ENCODE measurements at regions not wholly inside any gene's neighbourhood (a gene's known extent, or its start where the extent isn't known, plus 50 kb on each side); places are given as distances from the start of the nearest gene placed in this dataset.
"Not testable (repeated sequence)": the region's sequence is repeated elsewhere in the genome, so short reads cannot be mapped to it uniquely, and the experiment has no call there.

GRCh38 chr5:164203581-164204225 is 698.3 kb downstream of the MAT2B start:
- DNase-seq (ENCODE audit: low read depth), result no peak

DNA sequence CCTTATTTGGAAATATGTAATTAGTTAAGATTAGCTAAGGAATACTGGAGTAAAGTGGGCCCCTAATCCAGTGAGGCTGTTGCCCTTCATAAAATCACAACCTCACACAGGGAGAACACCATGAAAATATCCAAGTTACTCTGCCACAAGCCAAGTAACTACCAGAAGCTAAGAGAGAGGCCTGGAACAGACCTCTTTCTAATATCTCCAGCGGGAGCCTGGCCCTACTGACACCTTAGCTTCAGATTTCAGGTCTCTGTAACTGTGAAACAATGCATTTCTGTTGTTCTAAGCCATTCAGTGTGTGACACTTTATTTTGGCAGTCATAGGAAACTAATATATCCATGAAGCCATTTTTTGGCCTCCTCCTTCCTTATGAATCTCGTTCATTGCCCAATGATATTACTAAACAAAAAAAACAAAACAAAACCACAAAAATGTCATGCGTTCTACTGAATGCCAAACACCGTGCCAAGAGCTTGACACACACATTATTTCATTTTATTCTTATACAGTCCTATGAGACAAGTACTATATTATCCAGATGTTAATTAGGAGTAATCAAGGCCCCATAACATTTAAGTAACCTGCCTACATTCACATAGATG is 699.0 kb downstream of the MAT2B start:
- no peak for DNase-seq (ENCODE audit: low read depth)

- no peak for DNase-seq (ENCODE audit: low read depth)
Observed at GRCh38 chr5:164206196-164206595, 700.8 kb downstream of the MAT2B start.

GRCh38 chr5:164207646-164208045 is 702.2 kb downstream of the MAT2B start:
- no peak for DNase-seq (ENCODE audit: low read depth)

DNA sequence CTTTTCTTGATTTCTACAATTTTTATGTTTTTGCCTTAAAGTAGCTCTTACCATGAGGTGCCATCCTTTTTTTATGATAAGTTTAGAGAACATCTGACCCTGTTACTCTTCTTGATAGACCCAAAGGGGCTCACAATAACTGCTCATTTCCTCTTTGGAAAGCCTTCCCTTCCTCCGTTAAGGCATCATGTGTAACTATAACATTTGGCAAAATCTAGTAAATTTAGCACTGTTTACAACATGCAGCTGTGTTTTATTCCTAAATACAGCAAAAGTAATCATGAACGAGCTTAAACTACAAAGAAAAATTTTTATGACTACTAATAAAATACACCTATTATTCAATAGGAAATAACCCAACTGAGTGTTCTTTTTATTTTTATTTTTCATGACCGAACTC is 705.1 kb downstream of the MAT2B start:
- no peak for DNase-seq (ENCODE audit: low read depth)

DNA sequence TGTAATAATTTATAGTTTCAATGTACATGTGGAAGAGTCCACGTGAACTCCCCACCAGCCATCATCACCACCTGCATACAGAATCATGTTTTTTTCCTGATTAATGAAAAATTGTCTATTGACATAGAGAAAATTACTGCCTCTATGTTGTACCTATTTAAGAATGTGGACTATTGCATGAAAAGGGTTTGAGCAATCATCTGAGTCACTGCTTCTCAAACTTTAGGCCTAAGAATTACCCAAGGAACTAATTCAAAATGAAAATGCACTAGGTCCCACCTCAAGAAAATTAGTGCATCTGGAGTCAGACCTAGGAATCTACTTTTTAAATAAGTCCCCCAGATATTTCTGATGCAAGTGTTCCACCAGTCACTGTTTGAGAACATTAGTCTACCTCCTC is 709.3 kb downstream of the MAT2B start:
- no peak for DNase-seq (ENCODE audit: low read depth)

- DNase-seq (ENCODE audit: low read depth), result no peak
Observed at GRCh38 chr5:164217464-164217863, 712.0 kb downstream of the MAT2B start.

DNA sequence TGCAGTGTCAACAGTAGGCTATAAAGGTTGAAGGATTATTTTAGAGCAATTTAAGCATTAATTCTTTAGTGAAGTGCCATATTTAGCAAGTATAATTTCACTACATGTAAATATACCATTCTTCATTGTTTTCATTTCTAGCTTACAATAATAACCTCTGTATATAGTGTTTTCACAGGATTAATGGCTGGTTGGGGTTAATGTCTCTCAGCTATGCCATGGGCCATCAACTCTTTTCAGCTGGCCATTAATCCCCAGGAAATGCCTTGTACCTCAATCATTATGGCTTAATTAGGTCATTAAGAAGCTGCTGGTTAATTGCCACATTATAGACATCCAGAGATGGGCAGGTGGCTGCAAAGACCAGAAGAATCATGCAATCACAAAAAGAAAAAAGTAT is 715.1 kb downstream of the MAT2B start:
- DNase-seq (ENCODE audit: low read depth), result no peak

GRCh38 chr5:164224236-164224635 is 718.8 kb downstream of the MAT2B start:
- no peak for DNase-seq (ENCODE audit: low read depth)

GRCh38 chr5:164224772-164225171 is 719.4 kb downstream of the MAT2B start:
- DNase-seq (ENCODE audit: low read depth), result no peak

DNA sequence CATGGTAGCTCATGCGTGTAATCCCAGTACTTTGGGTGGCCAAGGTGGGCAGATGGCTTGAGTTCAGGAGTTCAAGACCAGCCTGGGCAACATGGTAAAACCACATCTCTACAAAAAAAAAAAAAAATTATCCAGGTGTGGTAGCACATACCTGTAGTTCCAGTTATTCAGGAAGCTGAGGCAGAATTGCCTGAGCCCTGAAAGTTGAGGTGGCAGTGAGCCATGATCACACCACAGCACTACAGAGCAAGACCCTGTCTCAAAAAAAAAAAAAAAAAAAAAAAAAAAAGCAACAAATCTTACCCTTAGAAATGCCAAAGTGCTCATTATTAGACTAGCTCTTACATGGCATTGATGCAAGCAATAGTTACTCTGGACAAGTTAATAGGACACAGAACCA is 724.9 kb downstream of the MAT2B start:
- DNase-seq (ENCODE audit: low read depth), result no peak

DNA sequence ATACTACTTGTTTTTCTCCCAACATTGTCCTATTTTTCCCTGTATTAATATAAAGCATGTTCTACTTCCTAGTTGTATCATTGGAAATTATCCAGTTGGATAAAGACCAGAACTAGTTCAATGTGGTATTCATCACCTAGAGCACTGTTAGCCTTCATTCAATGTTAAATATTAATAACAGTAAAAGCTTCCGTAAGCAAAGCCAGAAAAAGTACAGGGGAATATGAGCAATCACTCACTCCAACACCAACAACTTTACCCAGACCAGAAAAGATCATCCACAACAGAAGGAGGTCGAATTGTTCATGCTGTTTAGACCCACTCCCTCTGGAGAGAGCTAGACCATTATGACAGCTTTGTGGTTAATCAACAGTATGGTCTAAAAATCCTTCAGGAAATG is 728.4 kb downstream of the MAT2B start:
- no peak for DNase-seq (ENCODE audit: low read depth)

DNA sequence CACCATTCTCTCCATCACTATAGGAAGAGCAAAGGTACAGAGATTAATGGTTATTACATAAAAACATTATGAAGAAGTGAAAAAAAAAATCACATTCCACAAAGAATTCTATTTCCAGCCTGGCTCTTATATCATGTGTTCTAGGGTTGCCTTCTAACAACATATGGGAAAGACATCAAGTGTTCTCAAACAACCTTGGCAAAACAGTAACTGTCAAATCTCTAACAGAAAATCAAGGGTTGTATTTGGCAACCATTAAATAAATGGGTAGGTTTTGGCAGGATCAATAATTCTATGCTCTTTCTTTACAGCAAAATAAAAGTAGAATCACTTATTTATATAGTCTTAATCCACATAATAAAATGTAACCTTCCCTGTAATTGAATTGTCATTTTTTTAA is 728.9 kb downstream of the MAT2B start:
- DNase-seq (ENCODE audit: low read depth), result no peak

- no peak for DNase-seq (ENCODE audit: low read depth)
Observed at GRCh38 chr5:164235300-164235891, 730.0 kb downstream of the MAT2B start.

DNA sequence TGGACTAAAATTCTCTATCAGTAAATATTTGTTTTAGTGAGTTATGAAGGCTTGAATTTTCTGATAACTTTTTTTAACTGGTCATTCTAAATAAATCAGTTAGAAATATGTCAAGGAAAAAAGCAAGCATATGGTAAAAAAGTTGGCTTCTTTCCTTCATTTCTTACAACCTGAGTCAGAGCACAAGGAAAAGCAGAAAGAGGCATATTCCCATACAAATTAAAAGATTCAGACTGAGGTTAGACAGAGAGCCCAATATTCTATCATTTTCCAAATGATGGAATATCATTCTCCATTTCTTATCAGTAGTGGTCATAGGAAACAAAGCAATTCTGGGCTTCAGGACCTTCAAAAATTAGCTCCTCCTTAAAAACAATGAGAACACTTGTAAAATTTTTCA is 732.1 kb downstream of the MAT2B start:
- no peak for DNase-seq (ENCODE audit: low read depth)

- DNase-seq (ENCODE audit: low read depth), result not testable (repeated sequence)
Observed at GRCh38 chr5:164251781-164252180, 746.4 kb downstream of the MAT2B start.

DNA sequence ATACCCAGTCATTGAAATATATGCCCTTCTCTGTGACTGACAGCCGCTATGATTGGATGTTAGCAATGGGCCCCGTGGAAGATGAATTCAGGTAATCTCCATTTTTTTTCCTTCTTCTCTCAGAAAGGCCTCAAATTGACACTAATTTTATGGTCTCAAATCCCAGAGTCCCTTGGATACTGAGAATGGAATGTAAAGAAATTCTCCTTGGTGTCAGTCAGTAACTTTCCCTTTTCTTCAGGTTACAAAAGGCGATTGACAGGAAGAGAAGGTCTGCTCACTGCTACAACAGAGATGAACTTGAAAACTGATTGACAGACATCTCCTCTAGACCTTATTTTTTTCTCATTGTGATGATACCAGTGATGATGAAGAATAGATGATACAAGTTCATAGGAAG is 748.3 kb downstream of the MAT2B start:
- no peak for DNase-seq (ENCODE audit: low read depth)

DNA sequence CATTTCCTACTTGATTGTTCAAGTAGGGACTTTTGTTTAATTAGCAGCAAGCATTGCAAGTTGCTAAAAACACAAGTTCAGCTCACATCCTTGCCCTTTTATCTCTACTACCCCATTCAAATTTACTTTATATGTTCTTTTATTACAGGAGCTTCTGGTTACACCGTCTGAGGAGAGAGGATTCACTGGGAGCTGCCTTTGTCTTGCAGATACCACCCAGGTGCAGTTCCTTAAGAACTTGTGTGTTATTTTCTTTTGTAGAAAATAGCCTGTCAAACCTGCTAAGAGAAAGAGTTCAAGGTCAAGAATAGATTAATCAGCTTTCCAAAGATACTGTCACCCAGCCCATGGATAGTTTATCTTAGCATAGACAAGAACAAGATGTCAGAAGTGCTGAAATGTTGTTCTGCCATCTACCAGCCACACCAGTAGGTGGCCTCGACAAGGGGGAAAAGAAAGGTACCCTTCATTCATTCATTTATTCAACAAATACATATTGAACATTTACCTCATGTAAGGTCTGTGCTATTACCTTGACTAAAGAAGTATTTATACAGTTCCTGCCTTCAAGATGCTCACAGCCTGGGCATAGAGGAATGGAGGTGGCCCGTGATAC is 750.3 kb downstream of the MAT2B start:
- no peak for DNase-seq (ENCODE audit: low read depth)

DNA sequence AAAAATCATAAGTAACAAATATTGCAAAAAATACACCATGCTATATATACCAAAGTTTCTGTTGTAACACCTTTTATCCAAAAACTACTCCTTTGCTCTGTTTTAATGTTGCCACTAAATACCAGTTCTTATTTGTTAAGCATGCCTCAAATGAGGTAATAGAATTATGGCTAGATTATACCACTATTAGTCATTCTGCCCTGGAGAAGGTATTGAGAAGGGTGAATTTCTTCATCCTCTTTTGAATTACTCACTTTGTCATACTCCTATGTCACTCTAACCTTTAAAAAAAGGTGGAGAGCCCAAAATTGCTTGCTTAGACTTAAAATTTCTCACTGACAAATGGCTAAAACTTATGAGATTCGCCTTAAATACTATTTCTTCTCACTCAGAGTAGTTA is 750.9 kb downstream of the MAT2B start:
- no peak for DNase-seq (ENCODE audit: low read depth)

DNA sequence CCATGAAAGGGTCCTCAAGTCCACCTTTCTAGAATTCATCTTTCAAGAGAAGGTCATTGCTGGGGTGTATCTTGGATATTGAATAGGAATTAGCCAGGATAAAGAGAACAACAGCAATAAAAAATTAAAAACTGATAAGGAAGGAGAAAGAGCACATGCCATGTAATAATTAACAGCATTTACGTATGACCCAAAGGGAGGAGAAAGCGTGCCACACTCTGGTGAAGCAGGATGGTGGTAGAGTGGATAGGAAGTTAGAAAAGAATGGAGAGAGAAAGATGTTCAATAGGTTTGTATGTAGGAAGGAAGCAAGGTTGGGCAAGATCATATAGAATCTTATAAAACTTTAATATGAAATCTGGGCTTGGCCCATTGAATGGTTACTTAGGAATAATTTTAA is 751.5 kb downstream of the MAT2B start:
- DNase-seq (ENCODE audit: low read depth), result no peak

GRCh38 chr5:164265566-164265965 is 760.1 kb downstream of the MAT2B start:
- DNase-seq (ENCODE audit: low read depth), result no peak

GRCh38 chr5:164266571-164266970 is 761.2 kb downstream of the MAT2B start:
- no peak for DNase-seq (ENCODE audit: low read depth)

GRCh38 chr5:164277720-164278119 is 772.3 kb downstream of the MAT2B start:
- DNase-seq (ENCODE audit: low read depth), result no peak
